Endothelial cell of umbilical vein (primary cell): ENCODE measurements at regions not wholly inside any gene's neighbourhood (a gene's known extent, or its start where the extent isn't known, plus 50 kb on each side); places are given as distances from the start of the nearest gene placed in this dataset.

Experiments used
- BruUV-seq: library from RNA; stranded (reverse); fragments of 400-500 nt; replicated peaks from 2 replicates; lab custom pipeline; 2021; lab: Mats Ljungman, UMichigan
- CTCF ChIA-PET: fragments of 300-600, 350-600 bp; sonication (Branson Sonifier 250); formaldehyde crosslinking; loops from one replicate; lab custom pipeline; 2021; ENCODE audit warnings: antibody characterized with exemption, inconsistent platforms; lab: Charles Lee
- POLR2A ChIA-PET: fragments of 300-600, 350-600 bp; sonication (Branson Sonifier 250); formaldehyde crosslinking; loops from one replicate; lab custom pipeline; 2021; ENCODE audit warnings: antibody characterized with exemption, inconsistent platforms; lab: Charles Lee
- DNase-seq: peaks from one replicate; pipeline ENCODE4 v3.0.0-alpha.2; 2011; ENCODE audit warnings: low read depth, low spot score
- FAIRE-seq: peaks from 2 replicates; lab custom pipeline; 2011; peaks lifted over from hg19 to GRCh38; lab: Jason Lieb, UNC
- H2AFZ ChIP-seq: 2 replicates; pipeline ENCODE4 v1.6.0; 2012; ENCODE audit warnings: low read depth, low read length, control low read depth, inconsistent platforms
- H3K27ac ChIP-seq: 2 replicates; pipeline ENCODE4 v1.5.1; 2011; ENCODE audit warnings: low read depth, mild to moderate bottlenecking, control low read depth, low read length, moderate library complexity; ENCODE audit not compliant: insufficient read depth
- H3K27me3 ChIP-seq, 2 experiments: 2 replicates each; pipeline versions ENCODE4 v1.6.0 to v1.6.1; 2011; ENCODE audit warnings: low read length in 2 of 2, mixed read lengths in 1 of 2; ENCODE audit not compliant: control insufficient read depth in 2 of 2, insufficient read depth in 2 of 2
- H3K36me3 ChIP-seq, 2 experiments: 2 replicates in 1 of 2; 3 replicates in 1 of 2; pipeline ENCODE4 v1.5.1; 2011; ENCODE audit warnings: low read length in 2 of 2, mild to moderate bottlenecking in 1 of 2, moderate library complexity in 1 of 2; ENCODE audit not compliant: control insufficient read depth in 2 of 2, insufficient read depth in 2 of 2; ENCODE audit errors: extremely low read depth in 1 of 2
- H3K4me1 ChIP-seq: 3 replicates; pipeline ENCODE4 v1.5.1; 2011; ENCODE audit warnings: mild to moderate bottlenecking, low read length; ENCODE audit not compliant: control insufficient read depth, insufficient read depth; ENCODE audit errors: extremely low read depth
- H3K4me2 ChIP-seq: 2 replicates; pipeline ENCODE4 v1.6.1; 2011; ENCODE audit warnings: low read length, control low read depth, mixed read lengths; ENCODE audit not compliant: insufficient read depth
- H3K4me3 ChIP-seq, 3 experiments: fragments of 200-600 bp in 1 of 3; sonication (generic), shearing (Covaris generic) in 1 of 3; replicated peaks in 1 of 3; 2 replicates each; pipeline ENCODE4 v1.5.1; 2011 to 2016; ENCODE audit warnings: control low read depth in 3 of 3, low read length in 3 of 3, mild to moderate bottlenecking in 2 of 3, inconsistent platforms in 1 of 3, low read depth in 1 of 3, moderate library complexity in 1 of 3; ENCODE audit not compliant: insufficient read depth in 1 of 3
- H3K79me2 ChIP-seq: 2 replicates; pipeline ENCODE4 v1.6.0; 2012; ENCODE audit warnings: low read length, inconsistent platforms; ENCODE audit not compliant: control insufficient read depth, insufficient read depth
- H3K9ac ChIP-seq: replicated peaks from 2 replicates; pipeline ENCODE3; 2011; ENCODE audit warnings: low read length, control low read depth; ENCODE audit not compliant: insufficient read depth; ENCODE audit errors: extremely low read depth
- H3K9me1 ChIP-seq: replicated peaks from 3 replicates; pipeline ENCODE4 v1.6.0; 2011; ENCODE audit warnings: mild to moderate bottlenecking, low read length; ENCODE audit not compliant: control insufficient read depth, insufficient read depth; ENCODE audit errors: extremely low read depth
- H3K9me3 ChIP-seq: replicated peaks from 2 replicates; pipeline ENCODE4 v1.5.1; 2012; ENCODE audit warnings: low read length, inconsistent platforms; ENCODE audit not compliant: control insufficient read depth, insufficient read depth
- H4K20me1 ChIP-seq: replicated peaks from 2 replicates; pipeline ENCODE3; 2011; ENCODE audit warnings: mild to moderate bottlenecking, low read length; ENCODE audit not compliant: control insufficient read depth, insufficient read depth; ENCODE audit errors: extremely low read depth
- EZH2 ChIP-seq: IDR thresholded peaks from 2 replicates; pipeline ENCODE4 v1.6.1; 2012; ENCODE audit warnings: borderline replicate concordance, low read depth, mild to moderate bottlenecking, moderate library complexity, low read length, inconsistent platforms; ENCODE audit not compliant: severe bottlenecking
- FOS ChIP-seq: IDR thresholded peaks from 2 replicates; pipeline ENCODE4 v1.6.1; 2011; ENCODE audit warnings: mild to moderate bottlenecking, low read length, moderate library complexity, borderline replicate concordance; ENCODE audit not compliant: insufficient read depth
- GATA2 ChIP-seq: IDR thresholded peaks from 2 replicates; pipeline ENCODE4 v1.7.0; 2011; ENCODE audit warnings: low read depth, mild to moderate bottlenecking, moderate library complexity, mixed read lengths, low read length; ENCODE audit not compliant: insufficient read length, insufficient read depth
- JUN ChIP-seq: IDR thresholded peaks from 2 replicates; pipeline ENCODE4 v1.6.1; 2011; ENCODE audit warnings: borderline replicate concordance, low read depth; ENCODE audit not compliant: insufficient read length, insufficient read depth
- MAX ChIP-seq: IDR thresholded peaks from 2 replicates; pipeline ENCODE4 v1.6.1; 2011; ENCODE audit not compliant: insufficient read depth, insufficient read length
- MYC ChIP-seq: IDR thresholded peaks from one replicate; pipeline ENCODE4 v1.6.1; 2011; ENCODE audit warnings: mild to moderate bottlenecking, low read depth, low read length
- POLR2A ChIP-seq: IDR thresholded peaks from 2 replicates; pipeline ENCODE4 v1.6.1; 2012; ENCODE audit warnings: low read depth, mild to moderate bottlenecking, control low read depth, low read length
- POLR2AphosphoS5 ChIP-seq: IDR thresholded peaks from 2 replicates; pipeline ENCODE4 v1.6.1; 2012; ENCODE audit warnings: low read depth, mild to moderate bottlenecking, control low read depth, low read length, moderate library complexity; ENCODE audit not compliant: insufficient read depth
- dilution Hi-C: fragments of 300-500 bp; cut with MboI; formaldehyde crosslinking; loops from one replicate; pipeline ENCODE4 v1.15.0; 2019; ENCODE audit warnings: low sequenced_read_pairs; ENCODE audit not compliant: extremely low pct_ligation_motif_present
- intact Hi-C: fragments of 100-400 bp; cut with micrococcal nuclease; formaldehyde crosslinking; loops from one replicate; pipeline ENCODE4 v1.10.0; 2022
- TF ChIP-seq, protein P1 (sequence below), 2 donors: IDR thresholded peaks; 1 replicate in 1 of 2; 2 replicates in 1 of 2; pipeline ENCODE4 v1.5.1; 2011; ENCODE audit warnings: low read length in 2 of 2, mild to moderate bottlenecking in 2 of 2, moderate library complexity in 2 of 2, control low read depth in 1 of 2, inconsistent platforms in 1 of 2, low read depth in 1 of 2; ENCODE audit not compliant: insufficient read depth in 1 of 2; ENCODE audit errors: extremely low read depth in 1 of 2

DNA sequence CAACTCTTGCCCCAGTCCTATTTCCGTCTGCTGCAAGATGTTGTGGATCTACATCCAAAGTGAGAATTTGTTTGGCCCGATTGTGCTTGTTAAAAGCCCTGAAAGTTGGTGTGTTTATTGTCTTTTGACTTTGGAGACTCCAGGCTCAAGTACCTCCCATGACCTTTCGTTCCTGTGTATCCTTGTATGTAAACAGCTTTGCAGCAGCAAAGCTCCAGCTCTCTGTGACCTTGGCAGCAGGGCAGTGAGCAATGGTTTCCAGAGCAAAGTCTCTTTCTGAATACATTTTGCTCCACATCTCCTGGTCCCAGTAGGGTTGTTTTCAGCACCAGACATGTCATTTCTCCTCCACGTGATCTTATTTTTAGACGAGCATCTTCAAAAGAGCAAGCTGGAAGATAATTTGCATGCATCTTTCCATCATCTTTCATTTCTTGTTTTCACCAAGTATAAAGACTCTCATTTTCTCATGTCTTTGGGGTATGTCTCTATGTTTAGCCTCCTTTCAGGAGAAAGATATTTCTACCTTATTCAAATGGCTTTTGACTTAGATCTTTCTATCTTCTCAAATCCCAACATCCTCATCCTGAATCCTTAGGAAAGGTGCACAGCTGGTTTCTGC, 68.1 kb upstream of the ERCC6L2 start:
- CTCF ChIA-PET: interaction anchor here (1.0 kb wide), 1 partner anchor 45 kb away, joined by 3 read pairs; no protein-coding TSS in a partner anchor
- Histone ChIP-seq H3K4me3 (no peak overlapping the region), H3K4me2 (no peak overlapping the region), H3K36me3 (no peaks in the 10 kb centered on the region), H3K27ac (no peak overlapping the region), H3K79me2 (no peaks in the 10 kb centered on the region), H3K9me1 (no peaks in the 10 kb centered on the region), H2AFZ (no peak overlapping the region), H3K27me3 (no peaks in the 10 kb centered on the region), H3K9ac (no peak overlapping the region), H3K4me1 (peaks cover 8% of the 10 kb centered on the region), H4K20me1 (no peaks in the 10 kb centered on the region), H3K9me3 (no peaks in the 10 kb centered on the region)
- no TSS peak for BruUV-seq
- peak; percentile 86 for DNase-seq
- POLR2A ChIA-PET: no interaction called here
- intact Hi-C loops (loop anchor here (5.0 kb wide), 1 partner anchor 65 kb away; no protein-coding TSS in a partner anchor), dilution Hi-C loops (no loop called here)
- TF ChIP-seq GATA2 (no peak), POLR2A (no peak), FOS (no peak), MYC (no peak), MAX (no peak), JUN (no peak), POLR2AphosphoS5 (no peak), EZH2 (no peak)
- TF ChIP-seq, protein P1, sequence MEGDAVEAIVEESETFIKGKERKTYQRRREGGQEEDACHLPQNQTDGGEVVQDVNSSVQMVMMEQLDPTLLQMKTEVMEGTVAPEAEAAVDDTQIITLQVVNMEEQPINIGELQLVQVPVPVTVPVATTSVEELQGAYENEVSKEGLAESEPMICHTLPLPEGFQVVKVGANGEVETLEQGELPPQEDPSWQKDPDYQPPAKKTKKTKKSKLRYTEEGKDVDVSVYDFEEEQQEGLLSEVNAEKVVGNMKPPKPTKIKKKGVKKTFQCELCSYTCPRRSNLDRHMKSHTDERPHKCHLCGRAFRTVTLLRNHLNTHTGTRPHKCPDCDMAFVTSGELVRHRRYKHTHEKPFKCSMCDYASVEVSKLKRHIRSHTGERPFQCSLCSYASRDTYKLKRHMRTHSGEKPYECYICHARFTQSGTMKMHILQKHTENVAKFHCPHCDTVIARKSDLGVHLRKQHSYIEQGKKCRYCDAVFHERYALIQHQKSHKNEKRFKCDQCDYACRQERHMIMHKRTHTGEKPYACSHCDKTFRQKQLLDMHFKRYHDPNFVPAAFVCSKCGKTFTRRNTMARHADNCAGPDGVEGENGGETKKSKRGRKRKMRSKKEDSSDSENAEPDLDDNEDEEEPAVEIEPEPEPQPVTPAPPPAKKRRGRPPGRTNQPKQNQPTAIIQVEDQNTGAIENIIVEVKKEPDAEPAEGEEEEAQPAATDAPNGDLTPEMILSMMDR (IDR thresholded peaks at IDR 0.05; ENCODE audit: extremely low read depth in 1 of 2, insufficient read depth in 1 of 2, low read depth in 1 of 2, low read length in 2 of 2): no peak
- FAIRE-seq: no peak
